HEK293T (cell line): ENCODE measurements at regions not wholly inside any gene's neighbourhood (a gene's known extent, or its start where the extent isn't known, plus 50 kb on each side); places are given as distances from the start of the nearest gene placed in this dataset.

Experiments
- ARNT ChIP-seq: fragments of 450-650 bp; IDR thresholded peaks from 2 replicates; pipeline ENCODE4 v1.6.1; 2017; ENCODE audit warnings: mild to moderate bottlenecking
- BHLHE40 ChIP-seq: fragments of 450-650 bp; IDR thresholded peaks from 2 replicates; pipeline ENCODE4 v1.6.1; 2016; ENCODE audit warnings: mild to moderate bottlenecking, moderate library complexity, borderline replicate concordance
- ELF4 ChIP-seq: fragments of 450-650 bp; IDR thresholded peaks from 2 replicates; pipeline ENCODE4 v1.6.1; 2017; ENCODE audit warnings: antibody characterized with exemption
- FOXA1 ChIP-seq: fragments of 450-650 bp; IDR thresholded peaks from 2 replicates; pipeline ENCODE4 v1.6.1; 2016; ENCODE audit warnings: mild to moderate bottlenecking
- FOXM1 ChIP-seq: fragments of 450-650 bp; IDR thresholded peaks from 2 replicates; pipeline ENCODE4 v1.6.1; 2017; ENCODE audit warnings: mild to moderate bottlenecking, borderline replicate concordance
- HDGF ChIP-seq: fragments of 450-650 bp; IDR thresholded peaks from 2 replicates; pipeline ENCODE4 v1.6.1; 2017; ENCODE audit warnings: antibody characterized with exemption, borderline replicate concordance
- LEF1 ChIP-seq: fragments of 450-650 bp; IDR thresholded peaks from 2 replicates; pipeline ENCODE4 v1.6.1; 2017; ENCODE audit warnings: mild to moderate bottlenecking, borderline replicate concordance
- NFRKB ChIP-seq: fragments of 450-650 bp; IDR thresholded peaks from 2 replicates; pipeline ENCODE4 v1.6.1; 2016; ENCODE audit warnings: mild to moderate bottlenecking, moderate library complexity
- SP1 ChIP-seq: fragments of 450-650 bp; IDR thresholded peaks from 2 replicates; pipeline ENCODE4 v1.6.1; 2017
- SUZ12 ChIP-seq: fragments of 450-650 bp; IDR thresholded peaks from 2 replicates; pipeline ENCODE4 v1.6.1; 2016; ENCODE audit warnings: mild to moderate bottlenecking
- TARDBP ChIP-seq: fragments of 450-650 bp; IDR thresholded peaks from 2 replicates; pipeline ENCODE4 v1.6.1; 2016
- TF ChIP-seq, protein P1 (sequence below): fragments of 450-650 bp; IDR thresholded peaks from 2 replicates; pipeline ENCODE4 v1.6.1; 2016

DNA sequence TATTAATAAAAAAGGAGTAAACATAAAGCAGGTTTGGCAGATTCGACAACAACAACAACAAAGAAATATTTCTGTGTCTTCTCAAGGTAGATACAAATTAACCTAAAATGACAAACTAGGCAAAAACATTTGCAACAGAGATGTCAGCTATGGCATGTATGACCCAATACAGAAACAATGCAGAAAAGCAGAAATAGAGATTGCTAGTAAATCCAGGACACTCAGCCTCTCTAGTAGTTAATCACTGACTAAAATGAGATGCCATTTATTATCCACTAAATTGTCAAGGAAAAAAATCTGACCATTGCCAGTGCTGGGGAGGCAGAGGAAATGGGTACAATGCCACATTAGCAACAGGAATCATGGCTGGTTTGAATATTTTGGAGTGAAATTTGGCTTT, 250.5 kb downstream of the TEX29 start:
- no peak for TF ChIP-seq BHLHE40
- no peak for TF ChIP-seq SUZ12
- TF ChIP-seq ARNT: no peak
- no peak for TF ChIP-seq ELF4
- no peak for TF ChIP-seq NFRKB
- no peak for TF ChIP-seq TARDBP
- TF ChIP-seq HDGF: no peak
- TF ChIP-seq, protein P1, sequence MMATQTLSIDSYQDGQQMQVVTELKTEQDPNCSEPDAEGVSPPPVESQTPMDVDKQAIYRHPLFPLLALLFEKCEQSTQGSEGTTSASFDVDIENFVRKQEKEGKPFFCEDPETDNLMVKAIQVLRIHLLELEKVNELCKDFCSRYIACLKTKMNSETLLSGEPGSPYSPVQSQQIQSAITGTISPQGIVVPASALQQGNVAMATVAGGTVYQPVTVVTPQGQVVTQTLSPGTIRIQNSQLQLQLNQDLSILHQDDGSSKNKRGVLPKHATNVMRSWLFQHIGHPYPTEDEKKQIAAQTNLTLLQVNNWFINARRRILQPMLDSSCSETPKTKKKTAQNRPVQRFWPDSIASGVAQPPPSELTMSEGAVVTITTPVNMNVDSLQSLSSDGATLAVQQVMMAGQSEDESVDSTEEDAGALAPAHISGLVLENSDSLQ: no peak
- TF ChIP-seq FOXM1: no peak
- no peak for TF ChIP-seq FOXA1
- TF ChIP-seq LEF1: no peak
- TF ChIP-seq SP1: no peak
